Stimulated activated naive CD8-positive, alpha-beta T cell treated with anti-CD3 and anti-CD28 coated beads, Interleukin-15, Interleukin-2, amounts not matched to agents 100 ng/mL and 50 ng/mL, for 24 hours (primary cell): ENCODE measurements at regions not wholly inside any gene's neighbourhood (a gene's known extent, or its start where the extent isn't known, plus 50 kb on each side); places are given as distances from the start of the nearest gene placed in this dataset.
"Not testable (repeated sequence)": the region's sequence is repeated elsewhere in the genome, so short reads cannot be mapped to it uniquely, and the experiment has no call there.

Source experiments
- H3K27ac Mint-ChIP-seq: one replicate; pipeline ENCODE4 v1.8.0; 2021; ENCODE audit warnings: mild to moderate bottlenecking, mixed read lengths
- H3K27me3 Mint-ChIP-seq: one replicate; pipeline ENCODE4 v1.8.0; 2021; ENCODE audit warnings: mixed read lengths
- H3K36me3 Mint-ChIP-seq: one replicate; pipeline ENCODE4 v1.8.0; 2021; ENCODE audit warnings: low read depth, mixed read lengths
- H3K4me1 Mint-ChIP-seq: one replicate; pipeline ENCODE4 v1.8.0; 2021; ENCODE audit warnings: low read depth, mixed read lengths
- H3K4me3 Mint-ChIP-seq: one replicate; pipeline ENCODE4 v1.8.0; 2021; ENCODE audit warnings: mild to moderate bottlenecking, mixed read lengths
- H3K9me3 Mint-ChIP-seq: one replicate; pipeline ENCODE4 v1.8.0; 2021; ENCODE audit warnings: mixed read lengths

DNA sequence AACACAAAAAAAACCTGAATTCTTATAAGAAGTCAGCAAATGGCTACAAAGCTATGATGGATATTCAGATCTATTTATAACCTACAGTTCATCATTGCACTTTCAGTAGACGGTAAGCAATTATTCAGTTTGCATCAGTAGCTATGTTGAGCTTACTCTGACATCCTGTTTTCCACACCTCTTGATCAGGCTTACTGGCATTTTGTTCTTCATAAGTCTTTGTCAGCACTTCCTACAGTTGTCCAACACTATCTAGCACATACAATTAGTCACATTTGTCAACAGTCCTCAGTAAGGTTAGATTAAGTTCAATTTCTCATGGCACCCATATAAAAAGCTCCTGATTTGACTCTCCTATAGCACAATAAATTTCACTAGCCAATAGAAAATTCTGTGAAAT, 71.2 kb upstream of the ST3GAL6 start:
- Mint-ChIP-seq H3K4me3 (no peak overlapping the region), H3K27me3 (no peaks in the 10 kb centered on the region), H3K27ac (no peak overlapping the region), H3K9me3 (peaks cover 4% of the 10 kb centered on the region), H3K36me3 (no peaks in the 10 kb centered on the region), H3K4me1 (no peaks in the 10 kb centered on the region)

DNA sequence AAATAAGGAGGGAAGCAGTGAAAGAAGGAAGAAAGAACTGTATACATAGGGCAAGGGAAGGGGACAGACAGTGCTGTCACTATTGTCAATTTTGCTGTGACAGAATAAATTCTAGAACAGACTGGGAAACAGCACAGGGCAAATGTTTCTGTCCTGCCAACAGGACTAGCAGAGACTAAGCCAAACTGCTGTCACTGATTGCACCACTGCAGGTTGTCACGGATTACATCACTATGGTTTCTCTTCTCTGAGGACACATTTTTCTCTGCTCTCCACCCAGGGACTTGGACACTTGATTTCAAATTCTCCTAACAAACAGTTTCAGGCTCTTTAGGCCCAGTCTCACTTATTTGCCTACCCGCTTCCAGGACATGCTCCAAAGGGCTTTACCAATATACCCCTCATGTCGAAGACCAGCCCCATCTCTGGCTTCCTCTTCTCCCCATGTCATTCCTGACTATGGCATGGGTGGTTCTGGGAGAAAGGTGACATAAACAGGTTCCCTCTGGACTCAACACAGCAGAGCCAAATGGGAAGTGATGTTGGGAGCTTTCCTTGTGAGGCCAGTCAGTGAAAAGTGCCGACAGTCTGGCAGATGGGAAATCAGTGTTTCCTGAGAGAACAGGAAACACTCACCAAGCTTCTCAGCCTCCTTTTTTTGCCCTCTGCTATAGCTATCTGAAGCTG, 70.2 kb upstream of the ST3GAL6 start:
- Mint-ChIP-seq H3K4me3 (no peak overlapping the region), H3K9me3 (no peaks in the 10 kb centered on the region), H3K27ac (no peak overlapping the region), H3K36me3 (no peaks in the 10 kb centered on the region), H3K4me1 (no peaks in the 10 kb centered on the region), H3K27me3 (no peaks in the 10 kb centered on the region)

DNA sequence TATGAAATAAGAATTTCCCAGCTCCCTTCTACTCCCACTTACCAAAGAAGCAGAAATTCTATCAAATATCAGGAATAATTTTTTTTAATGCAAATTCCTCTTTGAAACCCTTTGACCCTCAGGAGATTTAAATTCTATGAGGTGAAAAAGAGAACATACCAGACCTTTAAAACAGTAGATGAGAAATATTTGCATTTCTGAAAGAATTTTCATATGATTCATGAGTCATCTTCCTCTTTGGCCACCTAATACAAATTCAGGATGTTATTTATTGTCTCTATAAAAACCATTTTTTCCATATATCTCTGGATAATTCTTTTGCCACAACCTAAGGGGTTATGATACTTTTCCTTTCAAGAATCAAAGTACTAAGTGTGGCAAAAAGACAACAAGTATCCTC, 67.3 kb upstream of the ST3GAL6 start:
- Mint-ChIP-seq H3K36me3 (no peaks in the 10 kb centered on the region), H3K27me3 (no peaks in the 10 kb centered on the region), H3K4me3 (no peak overlapping the region), H3K4me1 (no peaks in the 10 kb centered on the region), H3K9me3 (no peaks in the 10 kb centered on the region), H3K27ac (no peak overlapping the region)

DNA sequence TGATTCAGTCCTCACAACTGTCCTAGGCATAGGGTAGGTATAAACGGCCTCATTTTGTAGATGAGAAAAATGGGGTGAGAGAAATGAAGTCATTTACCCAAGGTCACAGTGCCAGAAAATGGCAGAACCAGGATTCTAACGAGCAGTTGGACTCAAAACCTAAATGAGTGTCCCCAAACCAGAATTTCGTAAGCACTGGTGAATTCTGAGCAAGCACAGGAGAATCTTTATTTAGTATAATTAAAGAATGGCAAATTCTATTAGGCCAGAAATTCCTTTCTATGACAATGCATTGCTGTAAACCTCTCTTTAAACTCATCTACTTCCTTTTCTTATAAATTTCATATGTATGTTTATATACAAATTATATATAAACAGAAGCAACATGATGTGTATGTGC, 66.8 kb upstream of the ST3GAL6 start:
- H3K27me3 Mint-ChIP-seq, H3K9me3 Mint-ChIP-seq, H3K4me3 Mint-ChIP-seq, H3K4me1 Mint-ChIP-seq, H3K36me3 Mint-ChIP-seq, H3K27ac Mint-ChIP-seq: not testable (repeated sequence)

DNA sequence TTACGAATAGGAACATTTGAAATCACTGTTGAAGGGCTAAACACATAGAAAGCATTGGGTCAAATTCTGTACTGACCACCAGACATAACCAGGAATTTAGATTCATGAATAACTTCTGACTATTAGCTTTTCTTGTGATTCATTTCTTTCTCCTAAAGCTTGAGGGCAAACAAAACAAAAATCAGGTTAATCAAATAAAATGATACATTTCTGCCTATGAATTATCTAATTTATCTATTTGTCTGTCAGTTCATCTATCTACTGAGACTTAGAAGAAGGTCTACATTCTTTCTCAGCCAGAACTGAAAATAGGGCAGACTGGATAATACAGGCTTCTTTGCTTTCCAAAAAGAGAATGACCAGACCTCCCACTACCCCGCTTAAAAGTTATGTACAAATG, 65.9 kb upstream of the ST3GAL6 start:
- no peaks in the 10 kb centered on the region for H3K27me3 Mint-ChIP-seq
- no peak overlapping the region for H3K4me3 Mint-ChIP-seq
- H3K27ac Mint-ChIP-seq: no peak overlapping the region
- no peaks in the 10 kb centered on the region for H3K9me3 Mint-ChIP-seq
- no peaks in the 10 kb centered on the region for H3K4me1 Mint-ChIP-seq
- H3K36me3 Mint-ChIP-seq: no peaks in the 10 kb centered on the region

DNA sequence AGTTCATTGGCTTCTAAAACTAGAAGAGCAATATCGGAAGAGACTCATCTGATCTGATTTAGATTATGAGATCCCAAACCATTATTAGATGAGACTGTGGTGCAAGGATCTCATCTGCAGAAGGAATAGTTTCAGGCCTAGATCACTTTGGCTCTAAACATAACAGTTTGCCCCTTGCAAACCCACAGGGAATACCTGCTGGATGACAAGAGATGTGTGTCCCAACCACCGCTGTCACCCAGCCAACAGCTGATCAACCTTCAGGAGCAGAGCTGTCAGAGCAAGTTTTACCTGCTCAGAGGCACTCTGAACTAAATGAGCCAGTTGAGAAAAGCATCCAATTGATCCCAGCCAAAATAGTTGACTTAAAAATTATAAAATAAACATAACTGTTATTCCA, 64.0 kb upstream of the ST3GAL6 start:
- Mint-ChIP-seq H3K9me3 (no peaks in the 10 kb centered on the region), H3K4me1 (no peaks in the 10 kb centered on the region), H3K27ac (no peak overlapping the region), H3K36me3 (no peaks in the 10 kb centered on the region), H3K27me3 (no peaks in the 10 kb centered on the region), H3K4me3 (no peak overlapping the region)

DNA sequence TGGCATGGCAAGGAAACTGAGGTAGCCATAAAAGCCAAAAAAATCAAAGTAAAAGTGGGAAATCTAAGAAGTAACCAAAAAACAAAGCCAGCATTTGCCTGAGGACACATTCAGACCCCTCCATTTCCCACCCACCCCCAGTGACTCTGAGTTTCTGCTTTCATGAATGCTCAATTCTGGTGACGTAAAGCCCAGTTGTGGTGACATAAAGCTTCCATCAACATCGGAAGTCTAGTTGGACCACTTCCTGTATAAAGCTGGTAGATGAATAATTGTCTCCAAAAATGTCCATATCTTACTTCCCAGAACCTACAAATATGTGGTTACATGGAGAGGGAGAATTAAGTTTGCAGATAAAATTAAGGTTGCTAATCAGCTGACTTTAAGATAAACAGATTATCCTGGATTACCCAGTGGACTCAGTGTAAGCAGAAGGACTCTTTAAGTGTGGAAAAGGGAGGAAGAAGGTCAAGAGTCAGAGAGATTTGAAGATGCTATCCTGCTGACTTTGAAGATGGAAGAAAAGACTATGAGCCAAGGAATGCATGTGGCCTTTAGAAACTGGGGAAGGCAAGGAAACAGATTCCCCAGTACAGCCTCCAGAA, 62.0 kb upstream of the ST3GAL6 start:
- Mint-ChIP-seq H3K36me3 (no peaks in the 10 kb centered on the region), H3K27me3 (no peaks in the 10 kb centered on the region), H3K27ac (no peak overlapping the region), H3K4me1 (no peaks in the 10 kb centered on the region), H3K4me3 (no peak overlapping the region), H3K9me3 (no peaks in the 10 kb centered on the region)

DNA sequence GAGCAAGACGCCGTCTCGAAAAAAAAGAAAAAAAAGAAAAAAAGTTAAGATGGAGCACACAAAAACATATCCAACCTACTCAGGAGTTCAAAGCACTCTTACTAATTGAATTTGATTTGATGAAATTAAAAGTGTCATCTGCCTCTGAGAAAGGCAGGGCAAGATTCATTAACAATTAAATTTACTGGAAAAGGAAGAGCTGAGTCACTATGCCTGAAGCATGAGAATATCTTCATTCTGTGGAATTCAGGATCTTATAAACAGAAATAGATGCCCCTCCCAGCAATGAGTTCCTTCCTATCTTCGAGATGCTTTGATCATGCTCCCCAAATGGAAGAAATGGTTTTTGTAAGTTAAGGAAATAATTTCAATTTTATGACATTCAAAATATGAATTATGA, 61.0 kb upstream of the ST3GAL6 start:
- Mint-ChIP-seq H3K36me3 (no peaks in the 10 kb centered on the region), H3K27me3 (no peaks in the 10 kb centered on the region), H3K27ac (no peak overlapping the region), H3K4me3 (no peak overlapping the region), H3K9me3 (no peaks in the 10 kb centered on the region), H3K4me1 (no peaks in the 10 kb centered on the region)

DNA sequence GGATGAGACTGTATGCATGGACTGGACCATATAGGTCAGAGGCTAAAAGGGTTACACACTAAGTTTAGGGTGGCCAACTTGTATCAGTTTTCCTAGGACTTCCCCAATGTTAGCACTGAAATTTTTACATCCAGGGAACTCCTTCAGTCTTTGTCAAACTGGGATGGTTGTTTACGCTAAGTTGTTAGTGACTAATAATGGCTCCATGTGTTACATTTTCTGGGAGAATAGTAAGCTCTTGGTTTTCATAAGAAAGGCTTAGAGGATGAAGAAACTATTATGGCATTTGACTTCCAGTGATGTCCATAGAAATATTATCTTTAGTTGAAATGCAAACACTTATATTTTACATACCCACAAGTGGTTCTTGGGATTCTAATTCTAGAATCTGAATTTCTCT, 57.9 kb upstream of the ST3GAL6 start:
- no peaks in the 10 kb centered on the region for H3K27me3 Mint-ChIP-seq
- H3K4me1 Mint-ChIP-seq: no peaks in the 10 kb centered on the region
- no peak overlapping the region for H3K27ac Mint-ChIP-seq
- no peaks in the 10 kb centered on the region for H3K9me3 Mint-ChIP-seq
- H3K4me3 Mint-ChIP-seq: no peak overlapping the region
- H3K36me3 Mint-ChIP-seq: no peaks in the 10 kb centered on the region

DNA sequence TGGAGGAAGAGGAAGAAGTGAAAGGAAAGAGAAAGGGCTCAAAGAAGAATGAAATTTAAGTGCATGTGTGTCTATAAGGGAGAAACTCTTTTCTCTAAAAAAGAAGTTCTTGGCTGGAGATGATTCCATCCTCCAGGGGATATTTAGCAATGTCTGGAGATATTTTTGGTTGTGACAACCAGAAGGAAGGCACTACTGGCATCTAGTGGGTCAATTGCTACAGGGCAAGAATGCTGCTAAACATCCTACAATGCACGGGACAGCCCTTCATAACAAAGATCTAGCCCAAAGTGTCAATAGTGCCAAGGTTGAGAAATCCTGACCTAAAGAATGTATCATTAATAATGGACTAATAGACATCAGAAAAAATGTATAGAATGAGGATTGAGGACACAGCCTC, 57.4 kb upstream of the ST3GAL6 start:
- Mint-ChIP-seq H3K36me3 (no peaks in the 10 kb centered on the region), H3K27me3 (no peaks in the 10 kb centered on the region), H3K4me1 (no peaks in the 10 kb centered on the region), H3K27ac (no peak overlapping the region), H3K4me3 (no peak overlapping the region), H3K9me3 (no peaks in the 10 kb centered on the region)

DNA sequence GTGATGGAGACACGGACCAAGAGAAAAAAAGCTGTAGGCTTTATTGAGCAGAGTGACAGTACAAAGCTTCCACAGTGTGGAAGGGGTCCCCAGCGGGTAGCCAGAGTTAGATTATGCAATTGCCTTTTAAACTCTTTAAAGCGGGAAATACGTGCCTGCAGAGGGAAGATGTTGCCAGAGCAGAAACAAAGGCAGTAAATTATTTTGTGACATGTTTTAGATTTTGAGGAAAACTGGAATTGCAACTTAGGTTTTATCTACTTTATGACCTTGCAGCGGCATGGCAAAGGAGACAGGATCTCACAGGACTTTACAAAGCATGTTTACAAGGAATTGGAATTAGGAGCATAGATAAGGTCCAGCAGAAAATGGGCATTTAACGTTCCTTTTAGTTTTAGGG, 54.5 kb upstream of the ST3GAL6 start:
- H3K27me3 Mint-ChIP-seq, H3K9me3 Mint-ChIP-seq, H3K27ac Mint-ChIP-seq, H3K4me3 Mint-ChIP-seq, H3K36me3 Mint-ChIP-seq, H3K4me1 Mint-ChIP-seq: not testable (repeated sequence)

DNA sequence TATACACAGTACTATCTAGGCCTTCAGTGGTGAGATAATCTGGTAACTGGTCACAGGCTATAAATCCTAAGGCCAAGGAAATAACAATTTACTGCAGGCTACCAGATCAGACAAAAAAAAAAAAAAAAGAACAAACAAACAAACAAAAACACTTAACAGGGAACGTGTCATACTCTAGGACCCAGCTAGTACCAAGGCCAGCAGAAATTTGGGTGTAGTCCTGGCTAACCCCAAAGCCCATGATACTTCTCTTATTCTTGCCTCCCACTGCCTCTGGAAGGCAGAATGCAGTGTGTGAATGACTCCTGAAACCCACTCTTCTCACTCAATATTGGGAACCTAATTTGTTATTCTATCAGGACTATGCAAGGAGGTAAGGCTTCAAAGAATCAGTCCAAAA, 53.7 kb upstream of the ST3GAL6 start:
- Mint-ChIP-seq H3K27ac (no peak overlapping the region), H3K4me1 (no peaks in the 10 kb centered on the region), H3K27me3 (no peaks in the 10 kb centered on the region), H3K9me3 (no peaks in the 10 kb centered on the region), H3K36me3 (no peaks in the 10 kb centered on the region), H3K4me3 (no peak overlapping the region)

DNA sequence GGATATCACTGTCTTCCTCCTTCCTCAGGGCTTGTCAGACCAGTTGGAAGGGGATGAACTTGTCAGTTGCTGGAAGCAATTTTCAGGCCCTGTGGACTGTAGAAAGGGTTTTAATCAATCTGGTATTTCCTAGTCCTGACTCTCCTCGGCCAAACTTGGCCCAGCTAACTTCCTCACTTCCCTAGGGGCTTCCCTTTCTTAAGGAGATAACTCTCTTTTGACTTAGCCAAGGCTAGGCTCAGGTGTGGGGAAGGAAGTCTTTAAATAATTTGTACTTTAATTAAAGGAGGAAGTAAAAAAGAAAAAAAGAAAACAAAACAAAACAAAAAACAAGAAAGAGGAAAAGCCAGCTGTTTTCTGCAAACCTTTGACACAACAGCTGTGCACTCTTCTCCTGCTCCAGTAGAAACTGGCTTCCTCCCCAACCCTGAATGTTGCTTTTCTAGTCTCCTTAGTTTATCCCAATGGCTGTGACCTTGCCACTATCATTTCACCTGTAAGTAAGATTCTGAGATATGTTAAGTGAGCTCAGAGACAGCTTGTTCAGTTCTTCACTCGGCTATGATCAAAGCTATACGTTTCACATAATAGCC, 53.0 kb upstream of the ST3GAL6 start:
- H3K27ac Mint-ChIP-seq: no peak overlapping the region
- H3K4me1 Mint-ChIP-seq: no peaks in the 10 kb centered on the region
- H3K4me3 Mint-ChIP-seq: no peak overlapping the region
- no peaks in the 10 kb centered on the region for H3K9me3 Mint-ChIP-seq
- no peaks in the 10 kb centered on the region for H3K27me3 Mint-ChIP-seq
- no peaks in the 10 kb centered on the region for H3K36me3 Mint-ChIP-seq

DNA sequence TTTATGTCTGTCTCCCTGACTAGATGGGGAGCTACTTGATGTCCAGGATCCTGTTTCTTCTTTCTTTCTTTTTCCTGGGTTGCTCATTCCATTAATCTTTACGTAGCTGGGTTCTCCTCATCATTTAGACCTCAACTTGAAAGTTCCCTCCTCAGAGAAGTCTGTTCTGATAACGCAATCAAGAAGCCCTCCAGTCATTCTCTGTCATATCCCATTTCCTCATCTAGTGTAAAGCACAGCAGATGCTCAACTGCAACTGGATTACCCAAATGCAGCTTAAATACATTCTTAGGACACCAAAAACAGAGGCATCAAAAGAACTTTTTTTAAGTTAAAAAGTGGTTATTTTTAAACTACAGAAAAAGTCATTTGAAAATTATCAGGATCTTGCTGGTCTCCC, 51.7 kb upstream of the ST3GAL6 start:
- no peaks in the 10 kb centered on the region for H3K27me3 Mint-ChIP-seq
- no peaks in the 10 kb centered on the region for H3K9me3 Mint-ChIP-seq
- H3K36me3 Mint-ChIP-seq: no peaks in the 10 kb centered on the region
- H3K27ac Mint-ChIP-seq: no peak overlapping the region
- no peaks in the 10 kb centered on the region for H3K4me1 Mint-ChIP-seq
- H3K4me3 Mint-ChIP-seq: no peak overlapping the region

DNA sequence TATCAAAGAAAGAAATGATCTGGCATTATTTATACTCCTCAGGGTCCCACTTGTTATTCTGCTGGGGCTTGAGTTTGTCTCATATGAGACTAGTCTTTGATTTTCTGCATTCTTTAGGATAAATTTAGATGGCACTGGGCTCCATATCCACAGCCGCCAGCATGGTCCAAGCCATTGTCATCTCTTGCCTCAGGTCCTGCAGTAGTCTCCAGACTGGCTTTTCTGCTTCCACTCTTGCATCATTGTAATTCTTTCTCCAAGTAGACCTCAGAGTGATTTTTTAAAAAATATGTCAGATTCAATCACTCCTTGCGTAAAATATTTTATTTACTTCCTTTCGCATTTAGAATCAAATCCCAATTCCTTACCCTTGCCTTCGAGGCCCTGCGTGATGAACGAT, 50.4 kb upstream of the ST3GAL6 start:
- H3K4me3 Mint-ChIP-seq: no peak overlapping the region
- no peak overlapping the region for H3K27ac Mint-ChIP-seq
- no peaks in the 10 kb centered on the region for H3K4me1 Mint-ChIP-seq
- H3K9me3 Mint-ChIP-seq: no peaks in the 10 kb centered on the region
- H3K36me3 Mint-ChIP-seq: no peaks in the 10 kb centered on the region
- no peaks in the 10 kb centered on the region for H3K27me3 Mint-ChIP-seq

DNA sequence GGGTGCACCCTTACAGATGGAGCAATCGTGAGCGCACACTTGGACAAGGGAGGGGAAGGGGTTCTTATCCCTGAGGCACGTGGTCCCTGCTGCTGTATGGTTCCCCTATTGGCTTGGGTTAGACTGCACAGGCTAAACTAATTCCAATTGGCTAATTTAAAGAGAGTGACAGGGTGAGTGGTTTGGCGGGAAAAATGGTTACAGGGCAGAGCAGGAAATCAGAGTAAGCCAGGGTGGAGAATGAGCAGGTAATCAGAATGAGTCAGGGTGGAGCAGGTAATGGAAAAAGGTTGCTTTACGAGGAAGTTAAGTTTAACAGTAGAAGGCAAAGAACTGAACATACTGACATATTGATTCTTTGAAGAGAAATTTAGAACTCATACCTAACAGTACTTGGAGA, 49.8 kb upstream of the ST3GAL6 start:
- H3K9me3 Mint-ChIP-seq, H3K36me3 Mint-ChIP-seq, H3K4me1 Mint-ChIP-seq, H3K27ac Mint-ChIP-seq, H3K4me3 Mint-ChIP-seq, H3K27me3 Mint-ChIP-seq: not testable (repeated sequence)
